HG03135 (cell line): ENCODE measurements at regions not wholly inside any gene's neighbourhood (a gene's known extent, or its start where the extent isn't known, plus 50 kb on each side); places are given as distances from the start of the nearest gene placed in this dataset.
A peak's percentile ranks its signal among the peaks of the same experiment; 100 is the strongest.
"Not testable (repeated sequence)": the region's sequence is repeated elsewhere in the genome, so short reads cannot be mapped to it uniquely, and the experiment has no call there.

ENCODE experiments used
- ATAC-seq: cut with Tn5 transposase; IDR thresholded peaks from one replicate; pipeline ENCODE4 v1.9.1; 2021; ENCODE audit warnings: mild to moderate bottlenecking, moderate library complexity; ENCODE audit not compliant: unreplicated experiment

DNA sequence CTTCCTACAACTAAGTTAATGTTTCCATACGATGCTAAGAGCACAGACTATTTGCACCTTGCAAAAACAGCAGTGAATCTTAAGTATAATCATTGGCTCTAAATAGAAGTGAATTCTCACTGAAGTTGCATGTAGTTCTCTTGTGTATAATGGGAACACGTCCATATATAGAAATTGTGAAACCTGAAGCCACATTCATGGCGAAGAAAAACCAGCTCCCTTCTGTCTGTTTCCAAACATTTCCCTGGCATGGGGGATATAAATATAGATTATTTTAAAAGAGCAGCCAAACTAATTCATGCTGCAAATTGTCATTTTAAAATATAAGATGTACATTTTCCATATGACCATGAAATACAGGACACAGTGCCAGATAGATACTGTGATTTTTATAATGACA lies 71.1 kb downstream of the TRAM1L1 start:
- ATAC-seq = no peak

- ATAC-seq = no peak
Measured at GRCh38 chr4:117010671-117011070, 74.7 kb downstream of the TRAM1L1 start.

DNA sequence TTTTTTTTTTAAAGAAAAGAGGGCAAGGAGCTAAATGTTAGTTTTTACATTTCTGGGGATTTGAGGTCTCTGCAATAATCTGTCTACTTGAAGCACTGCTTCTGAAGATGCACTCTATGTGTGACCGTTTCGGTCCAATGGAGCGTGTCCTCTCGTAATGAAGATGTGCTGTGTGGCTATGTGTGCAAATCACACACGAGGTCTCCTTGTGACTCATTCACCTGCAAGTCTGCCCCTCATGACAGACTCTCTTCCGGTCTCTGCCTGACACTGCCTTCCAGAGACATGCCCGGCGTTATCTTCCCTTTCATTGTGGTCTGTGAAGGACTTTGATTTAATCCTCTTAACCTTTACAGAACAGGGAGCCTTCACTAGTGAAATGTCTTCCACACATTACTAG lies 84.3 kb downstream of the TRAM1L1 start:
- no peak for ATAC-seq

GRCh38 chr4:116982656-116983055 lies 102.7 kb downstream of the TRAM1L1 start:
- no peak for ATAC-seq

DNA sequence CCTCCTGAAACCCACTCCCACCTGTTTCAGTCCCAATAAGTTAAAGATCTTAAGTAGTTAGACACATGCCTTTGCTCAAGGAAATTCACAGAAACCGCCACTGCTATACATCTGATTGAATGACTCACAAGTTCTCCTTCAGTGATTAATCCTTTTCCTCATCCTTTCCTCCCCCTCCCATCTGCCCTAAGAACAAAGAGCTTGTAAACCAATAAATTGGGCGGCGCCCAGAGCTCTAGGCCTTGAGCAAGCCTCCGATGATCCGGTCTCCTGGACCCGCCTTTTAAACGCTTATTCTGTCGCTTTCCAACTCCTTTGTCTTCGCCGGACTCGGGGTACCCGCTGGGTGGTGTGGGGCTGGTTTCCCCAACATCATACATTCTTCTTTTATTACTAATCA lies 104.9 kb downstream of the TRAM1L1 start:
- ATAC-seq = not testable (repeated sequence)

GRCh38 chr4:116959045-116959444 lies 126.3 kb downstream of the TRAM1L1 start:
- ATAC-seq = no peak

DNA sequence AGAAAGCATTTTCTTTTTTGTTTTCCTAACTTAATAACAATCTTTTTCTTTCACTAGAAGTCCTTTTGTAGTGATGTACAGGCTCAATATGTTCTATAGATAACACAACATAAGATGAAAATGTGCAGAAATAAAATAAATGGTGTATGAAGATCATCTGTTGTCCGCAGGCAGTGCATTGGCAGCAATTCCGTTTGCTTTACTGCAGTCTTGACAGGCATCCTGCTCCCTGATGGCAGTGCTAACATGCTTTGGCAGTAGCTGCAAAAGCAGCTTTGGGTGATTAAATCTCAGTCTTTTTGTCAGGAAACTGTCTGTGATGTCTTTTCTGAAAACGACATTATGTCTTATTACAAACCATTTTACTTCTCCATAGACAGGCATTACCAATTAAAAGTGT lies 131.4 kb downstream of the TRAM1L1 start:
- ATAC-seq = no peak

GRCh38 chr4:116952530-116953136 lies 132.7 kb downstream of the TRAM1L1 start:
- no peak for ATAC-seq

DNA sequence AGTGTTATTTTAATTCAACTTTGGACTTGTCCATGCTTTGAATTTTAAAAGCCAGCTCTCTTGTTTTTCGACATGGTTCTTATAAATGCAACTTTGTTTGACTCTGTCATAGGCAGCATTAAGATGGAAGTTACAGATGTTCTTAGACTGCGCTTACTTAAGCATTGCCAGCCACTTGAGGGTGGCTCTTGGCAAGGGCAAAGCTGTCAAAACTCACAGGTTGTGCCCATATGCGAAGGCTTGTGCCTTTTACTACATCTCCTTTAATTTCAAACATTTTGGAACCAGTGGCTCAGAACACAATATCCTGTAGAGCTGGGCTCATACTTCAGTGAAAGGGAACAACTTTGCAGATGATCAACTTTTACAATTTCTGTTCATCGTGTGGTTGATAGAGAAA lies 135.5 kb downstream of the TRAM1L1 start:
- no peak for ATAC-seq

- ATAC-seq = no peak
Measured at GRCh38 chr4:116942315-116942714, 143.1 kb downstream of the TRAM1L1 start.

- no peak for ATAC-seq
Measured at GRCh38 chr4:116930329-116930728, 155.0 kb downstream of the TRAM1L1 start.

DNA sequence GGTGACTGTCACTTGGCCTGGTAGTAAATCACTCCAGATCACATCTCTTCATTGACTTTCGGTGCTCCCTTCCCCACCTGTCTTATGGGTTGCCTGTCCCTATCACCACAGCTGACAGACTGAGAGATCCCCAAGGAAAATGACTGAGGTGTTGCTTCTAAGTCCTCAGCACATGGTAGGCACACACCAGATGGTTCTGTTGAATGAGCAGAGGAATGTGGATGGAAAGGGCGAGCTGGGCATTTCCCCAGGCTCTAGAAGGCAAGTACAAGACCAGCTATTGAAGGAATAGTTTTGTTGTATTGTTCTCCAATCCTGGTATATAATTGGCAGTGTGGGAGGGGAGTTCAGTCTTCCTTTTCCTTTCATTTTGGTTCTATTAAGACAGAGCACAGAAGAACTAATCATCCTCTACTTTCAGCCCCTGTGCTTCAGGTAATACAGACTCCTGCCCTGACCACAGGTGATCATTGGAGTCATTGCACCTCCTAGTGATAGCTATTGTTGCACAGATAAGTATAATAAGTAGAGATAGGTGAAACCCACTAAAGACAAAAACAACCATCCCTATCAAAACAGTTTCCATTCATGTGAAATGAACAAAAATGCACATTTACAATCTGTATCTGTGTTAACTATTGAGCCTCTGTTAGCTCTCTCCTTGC lies 158.6 kb downstream of the TRAM1L1 start:
- no peak for ATAC-seq

- ATAC-seq = no peak
Measured at GRCh38 chr4:116925900-116926457, 159.4 kb downstream of the TRAM1L1 start.

DNA sequence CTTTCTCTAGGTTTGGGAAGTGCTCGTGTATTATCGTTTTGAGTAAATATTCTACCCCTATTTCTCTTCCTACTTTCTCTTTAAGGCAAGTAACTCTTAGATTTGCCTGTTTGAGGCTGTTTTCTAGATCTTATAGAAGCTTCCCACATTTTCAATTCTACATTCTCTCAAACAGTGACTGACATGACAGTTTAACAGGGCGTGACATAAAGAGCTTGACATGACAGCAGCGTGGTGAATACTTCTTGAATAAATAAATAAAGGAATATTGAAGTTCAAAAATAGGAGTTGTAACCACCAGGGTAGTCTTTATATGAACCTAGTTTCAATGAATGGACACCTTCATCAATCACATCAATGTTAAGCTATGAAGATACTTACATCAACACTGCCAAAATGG lies 162.0 kb downstream of the TRAM1L1 start:
- no peak for ATAC-seq

- ATAC-seq = no peak
Measured at GRCh38 chr4:116913451-116913850, 171.9 kb downstream of the TRAM1L1 start.

DNA sequence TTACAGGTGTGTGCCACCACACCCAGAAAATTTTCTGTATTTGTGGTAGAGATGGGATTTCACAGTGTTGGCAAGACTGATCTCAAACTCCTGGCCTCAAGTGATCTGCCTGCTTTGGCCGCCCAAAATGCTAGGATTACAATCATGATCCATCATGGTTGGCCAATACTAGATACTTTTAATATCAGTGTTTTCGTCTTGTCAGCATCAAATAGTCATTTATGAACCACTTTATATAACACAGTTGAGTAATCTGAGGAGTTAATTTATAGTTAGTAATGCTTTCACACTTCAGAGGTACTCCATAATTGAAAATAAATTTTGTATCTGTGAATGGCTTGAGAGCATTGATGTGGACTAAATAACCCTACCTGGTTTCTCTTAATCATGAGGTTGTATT lies 178.6 kb downstream of the TRAM1L1 start:
- ATAC-seq = no peak

GRCh38 chr4:116899561-116899960 lies 185.8 kb downstream of the TRAM1L1 start:
- no peak for ATAC-seq

DNA sequence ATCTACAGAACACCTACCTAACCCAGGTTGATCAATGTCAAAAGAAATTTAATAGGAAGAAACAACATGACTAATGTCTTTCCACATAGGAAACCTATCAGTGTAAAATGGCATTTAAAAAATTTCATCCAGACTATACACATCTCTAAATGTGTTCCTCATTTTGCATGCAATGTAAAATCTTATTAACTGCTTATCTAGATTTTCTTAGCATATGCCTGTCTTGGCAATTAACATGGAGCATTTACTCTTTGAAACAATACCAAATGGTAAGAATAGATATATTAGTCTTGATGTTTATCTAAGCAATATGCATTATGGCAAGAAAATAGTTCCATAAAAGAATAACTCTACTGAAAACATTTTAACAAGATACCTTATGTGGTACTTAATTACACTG lies 199.8 kb downstream of the TRAM1L1 start:
- ATAC-seq = no peak

DNA sequence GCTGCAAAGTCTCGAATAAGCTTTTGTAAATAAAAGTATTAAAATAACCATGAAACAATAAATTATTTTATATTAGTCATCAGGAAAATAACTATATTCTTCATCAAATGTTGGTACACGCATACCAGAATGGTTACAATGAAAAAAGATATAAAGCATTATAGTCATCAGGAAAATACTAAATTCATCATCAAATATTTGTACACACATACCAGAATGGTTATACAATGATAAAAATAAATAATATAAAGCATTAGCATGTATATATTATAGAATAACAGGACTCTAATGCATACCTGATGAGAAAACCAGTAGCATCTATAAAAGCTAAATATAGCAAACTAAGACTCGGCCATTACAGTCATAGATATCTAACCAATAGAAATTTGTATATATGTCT lies 202.9 kb downstream of the TRAM1L1 start:
- ATAC-seq = no peak

- peak; percentile 92 for ATAC-seq
Measured at GRCh38 chr4:116881077-116881476, 204.3 kb downstream of the TRAM1L1 start.

DNA sequence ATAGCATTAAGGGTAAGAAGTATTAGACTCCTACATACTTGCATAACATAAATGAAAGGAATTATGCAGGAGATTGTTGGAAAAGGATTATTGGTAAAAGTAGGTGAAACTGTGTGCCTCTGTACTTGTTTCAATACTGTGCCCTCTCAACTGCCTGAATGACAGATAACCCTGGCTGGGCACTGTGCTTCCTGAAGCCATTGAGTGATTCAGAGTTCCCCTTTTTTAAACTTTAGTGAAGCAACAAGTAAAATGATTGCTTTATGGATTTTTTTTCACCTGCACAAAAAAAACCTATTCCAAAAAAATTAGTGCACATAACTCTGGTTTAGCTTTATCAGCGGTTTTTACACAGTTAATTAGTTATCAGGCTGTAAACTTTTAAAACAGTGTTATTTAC lies 204.8 kb downstream of the TRAM1L1 start:
- ATAC-seq = peak; percentile 80

DNA sequence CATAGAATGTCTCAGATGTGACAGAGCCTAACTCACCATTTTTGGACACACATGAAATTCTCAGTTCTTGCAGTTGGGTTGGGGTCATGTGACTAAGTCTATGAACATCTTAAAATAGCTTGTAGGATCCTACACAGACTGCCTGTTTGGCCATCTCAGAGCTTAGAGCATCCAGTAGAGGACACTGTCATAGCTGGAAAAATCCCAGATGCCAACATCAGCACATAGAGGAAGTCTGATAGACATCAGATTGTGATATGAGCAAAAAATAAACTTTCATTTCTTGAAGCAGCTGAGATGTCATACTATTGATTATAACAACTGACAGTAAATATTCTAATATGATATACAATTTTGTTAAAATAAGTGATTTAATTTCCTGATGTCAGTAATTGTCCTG lies 207.1 kb downstream of the TRAM1L1 start:
- no peak for ATAC-seq

DNA sequence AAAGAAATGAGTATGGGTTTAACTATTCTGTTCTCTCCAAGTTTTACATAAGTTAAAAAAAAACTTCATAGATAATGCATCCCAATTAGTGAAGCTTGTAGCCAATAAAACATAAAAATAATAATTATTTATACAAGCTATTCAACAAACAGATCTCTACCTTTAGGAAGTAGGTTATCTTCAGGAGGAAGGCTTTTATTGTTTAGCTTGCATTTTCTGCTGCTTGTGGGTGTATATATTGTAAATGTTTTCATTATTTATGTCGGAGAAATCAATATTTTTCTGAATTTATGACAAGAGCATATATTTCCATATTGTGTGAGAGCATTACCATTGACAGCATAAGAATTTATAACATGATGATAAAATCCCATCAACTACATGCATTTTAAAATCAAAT lies 208.3 kb downstream of the TRAM1L1 start:
- no peak for ATAC-seq
